Suprapubic skin (tissue), 4 donors: ENCODE measurements at regions not wholly inside any gene's neighbourhood (a gene's known extent, or its start where the extent isn't known, plus 50 kb on each side); places are given as distances from the start of the nearest gene placed in this dataset.

Experiments
- EP300 ChIP-seq: sonication (generic); formaldehyde crosslinking; IDR thresholded peaks from one replicate; pipeline ENCODE4 v1.6.1; 2017; ENCODE audit warnings: antibody characterized with exemption
- POLR2A ChIP-seq, 2 donors: fragments of 450-650 bp; IDR thresholded peaks; one replicate each; pipeline ENCODE4 v1.6.1; 2017; ENCODE audit warnings: antibody characterized with exemption in 2 of 2, mild to moderate bottlenecking in 2 of 2, moderate library complexity in 2 of 2
- POLR2AphosphoS5 ChIP-seq, 3 donors: sonication (generic); formaldehyde crosslinking; IDR thresholded peaks; one replicate each; pipeline ENCODE4 v1.6.1; 2017; ENCODE audit warnings: antibody characterized with exemption in 3 of 3
- TF ChIP-seq, protein P1 (sequence below), 2 donors: fragments of 200-600 bp in 1 of 2; fragments of 450-650 bp in 1 of 2; sonication (generic) in 1 of 2; IDR thresholded peaks; one replicate each; pipeline ENCODE4 v1.5.1; 2016 to 2019; ENCODE audit warnings: antibody characterized with exemption in 2 of 2, mild to moderate bottlenecking in 1 of 2, moderate library complexity in 1 of 2

GRCh38 chr6:170232186-170233002 lies 58.5 kb downstream of the DLL1 start:
- TF ChIP-seq, protein P1, sequence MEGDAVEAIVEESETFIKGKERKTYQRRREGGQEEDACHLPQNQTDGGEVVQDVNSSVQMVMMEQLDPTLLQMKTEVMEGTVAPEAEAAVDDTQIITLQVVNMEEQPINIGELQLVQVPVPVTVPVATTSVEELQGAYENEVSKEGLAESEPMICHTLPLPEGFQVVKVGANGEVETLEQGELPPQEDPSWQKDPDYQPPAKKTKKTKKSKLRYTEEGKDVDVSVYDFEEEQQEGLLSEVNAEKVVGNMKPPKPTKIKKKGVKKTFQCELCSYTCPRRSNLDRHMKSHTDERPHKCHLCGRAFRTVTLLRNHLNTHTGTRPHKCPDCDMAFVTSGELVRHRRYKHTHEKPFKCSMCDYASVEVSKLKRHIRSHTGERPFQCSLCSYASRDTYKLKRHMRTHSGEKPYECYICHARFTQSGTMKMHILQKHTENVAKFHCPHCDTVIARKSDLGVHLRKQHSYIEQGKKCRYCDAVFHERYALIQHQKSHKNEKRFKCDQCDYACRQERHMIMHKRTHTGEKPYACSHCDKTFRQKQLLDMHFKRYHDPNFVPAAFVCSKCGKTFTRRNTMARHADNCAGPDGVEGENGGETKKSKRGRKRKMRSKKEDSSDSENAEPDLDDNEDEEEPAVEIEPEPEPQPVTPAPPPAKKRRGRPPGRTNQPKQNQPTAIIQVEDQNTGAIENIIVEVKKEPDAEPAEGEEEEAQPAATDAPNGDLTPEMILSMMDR (IDR thresholded peaks at IDR 0.05), result no peak
- TF ChIP-seq POLR2A (IDR thresholded peaks at IDR 0.05), result no peak
- TF ChIP-seq EP300, result no peak
- no peak for TF ChIP-seq POLR2AphosphoS5 (IDR thresholded peaks at IDR 0.05)
